CD4-positive, alpha-beta T cell treated with Interleukin-4 for 1 hour (primary cell): ENCODE measurements at regions not wholly inside any gene's neighbourhood (a gene's known extent, or its start where the extent isn't known, plus 50 kb on each side); places are given as distances from the start of the nearest gene placed in this dataset.
A peak's percentile ranks its signal among the peaks of the same experiment; 100 is the strongest.

Experiments
- DNase-seq, 2 donors: peaks; one replicate each; pipeline ENCODE4 v3.0.0-alpha.2; 2020 to 2022

DNA sequence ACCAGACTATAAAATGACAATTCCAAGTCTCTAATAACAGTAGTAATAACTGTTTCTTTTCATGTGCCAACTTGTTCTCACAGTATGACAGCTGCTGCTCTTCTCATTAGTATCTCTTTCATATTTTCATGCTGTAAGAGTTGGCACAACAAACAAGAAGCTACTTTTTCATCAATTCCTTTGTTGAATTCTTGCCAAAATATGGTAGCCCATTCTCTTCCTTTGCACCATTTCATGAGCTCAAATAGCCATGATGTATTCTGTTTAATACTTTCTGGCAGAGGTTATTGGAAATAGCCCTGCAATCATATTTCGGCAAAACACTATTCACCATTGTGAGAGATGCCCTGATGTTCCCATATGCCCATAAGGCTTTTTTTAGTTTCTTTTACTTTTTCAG is 1100.7 kb downstream of the TRHDE start:
- no peak for DNase-seq

- DNase-seq = no peak
Measured at GRCh38 chr12:73374360-73374759, 1102.2 kb downstream of the TRHDE start.

DNA sequence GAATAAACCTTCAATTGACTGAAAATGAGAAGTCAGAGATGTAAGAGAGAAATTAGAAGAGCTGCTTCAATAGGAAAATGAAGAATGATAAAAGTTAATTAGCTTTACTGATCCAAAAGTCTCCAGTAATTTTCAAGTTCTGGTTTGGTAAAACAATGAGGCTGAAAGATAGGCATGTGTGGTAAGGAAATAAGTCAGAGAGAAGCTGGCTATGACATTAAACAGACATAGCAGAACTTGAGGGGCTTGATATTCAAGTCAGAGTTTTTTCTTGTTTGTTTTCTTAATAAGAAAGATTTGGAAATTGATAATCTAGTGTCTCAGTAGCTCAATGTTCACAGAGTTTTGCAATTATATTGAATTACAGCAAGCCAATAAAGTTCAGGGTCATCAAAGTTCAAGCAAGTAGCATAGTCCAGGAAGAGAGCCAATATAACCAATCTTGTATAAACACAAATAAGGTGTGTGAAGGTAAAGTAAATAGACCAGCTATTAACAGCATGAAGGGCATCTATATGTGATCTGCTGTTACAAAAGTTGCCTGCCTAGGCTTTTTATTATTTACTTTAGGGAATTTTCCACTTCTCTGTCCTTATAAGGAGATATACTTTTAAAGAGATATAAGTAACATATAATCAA is 1111.5 kb downstream of the TRHDE start:
- no peak for DNase-seq

DNA sequence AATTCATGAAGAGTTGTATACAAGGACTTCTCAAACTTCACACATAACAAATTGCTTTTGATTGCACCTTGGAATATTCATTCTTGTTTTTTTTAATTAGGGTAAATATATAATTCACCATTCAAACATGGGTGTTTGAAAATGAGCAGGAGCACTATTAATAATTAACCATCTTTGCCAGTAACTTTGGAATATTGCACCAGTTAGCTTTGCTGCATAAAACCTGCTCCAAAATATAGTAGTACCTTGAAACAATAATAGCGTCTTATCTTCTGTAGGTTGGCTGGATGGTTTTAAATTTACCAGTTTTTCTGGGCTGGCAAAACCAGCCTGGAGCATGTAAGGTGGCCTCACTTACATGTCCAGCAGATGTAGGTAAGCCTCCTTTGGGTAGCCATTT is 1112.4 kb downstream of the TRHDE start:
- no peak for DNase-seq

- DNase-seq = no peak
Measured at GRCh38 chr12:73390261-73390660, 1118.1 kb downstream of the TRHDE start.

DNA sequence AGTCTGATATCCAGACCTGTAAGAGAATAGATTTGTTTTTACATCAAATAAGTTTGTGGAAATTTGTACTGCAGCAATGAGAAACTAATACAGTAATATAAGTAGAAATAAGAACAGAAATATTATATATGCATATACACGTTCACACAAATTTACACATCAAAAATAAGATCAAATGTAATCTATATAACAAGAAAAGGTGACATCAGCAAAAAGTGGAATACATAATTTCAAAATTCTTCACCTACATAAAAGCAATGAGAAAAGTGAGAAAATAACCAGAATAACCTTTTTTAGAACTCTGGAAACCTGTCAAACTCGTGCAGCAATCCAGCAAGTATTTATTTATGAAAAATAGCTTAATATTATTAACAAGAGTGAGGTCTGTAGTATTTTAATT is 1124.6 kb upstream of the ATXN7L3B start:
- DNase-seq = no peak

DNA sequence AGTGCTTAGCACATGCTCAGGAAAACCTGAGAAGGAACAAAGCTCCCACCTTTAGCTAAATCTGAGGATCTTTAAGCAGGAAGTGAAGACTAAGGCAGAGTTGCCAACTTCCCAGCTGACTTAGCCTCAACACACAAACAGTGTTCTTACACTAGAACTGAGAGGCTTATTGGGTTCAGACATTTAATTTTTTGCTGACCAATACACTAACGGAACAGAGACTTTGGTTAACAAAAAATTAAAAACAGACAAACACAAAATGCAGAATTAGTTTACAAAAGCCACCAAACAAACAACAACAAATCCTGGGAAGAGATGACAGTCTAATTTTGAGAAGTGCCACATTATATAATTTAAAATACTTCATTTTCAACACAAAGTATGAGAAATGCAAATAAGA is 1123.7 kb upstream of the ATXN7L3B start:
- DNase-seq = no peak

DNA sequence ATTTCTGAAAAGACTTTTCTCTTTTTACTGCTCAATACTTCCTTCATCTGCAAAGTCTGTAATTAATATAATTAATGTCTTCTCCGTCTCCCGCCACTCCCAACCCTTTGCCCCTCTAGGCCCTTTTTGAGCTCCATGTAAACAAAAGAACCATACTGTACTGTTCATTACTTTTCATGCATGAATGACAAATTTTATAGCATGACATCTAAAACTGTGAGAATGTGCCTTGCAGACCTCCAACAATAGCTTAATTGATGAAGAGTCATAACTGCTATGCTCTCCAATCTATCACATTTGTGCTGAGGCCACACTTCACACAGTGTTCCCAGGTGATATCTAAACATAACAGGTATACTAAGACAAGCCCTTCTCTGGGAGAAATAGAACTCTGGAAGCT is 1122.7 kb upstream of the ATXN7L3B start:
- no peak for DNase-seq

- no peak for DNase-seq
Measured at GRCh38 chr12:73418541-73418940, 1119.1 kb upstream of the ATXN7L3B start.

DNA sequence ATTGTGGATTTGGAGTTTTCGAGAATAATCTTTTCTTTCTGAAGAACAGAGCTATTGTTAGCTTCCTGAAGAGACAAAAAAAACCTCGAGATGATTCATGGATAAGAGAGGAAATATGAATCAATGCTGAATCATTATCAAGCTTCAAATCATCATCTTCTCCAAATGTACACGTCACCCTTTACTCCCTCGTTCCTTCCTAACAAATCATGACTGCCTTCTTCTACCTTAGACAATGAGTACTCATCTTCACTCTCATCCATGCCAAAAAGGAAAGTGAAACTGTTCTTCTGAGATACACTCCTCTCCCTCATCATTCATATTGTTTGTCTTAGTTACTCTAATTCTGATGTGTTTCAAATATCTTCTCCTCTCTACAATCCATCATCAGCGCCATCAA is 1115.8 kb upstream of the ATXN7L3B start:
- no peak for DNase-seq

DNA sequence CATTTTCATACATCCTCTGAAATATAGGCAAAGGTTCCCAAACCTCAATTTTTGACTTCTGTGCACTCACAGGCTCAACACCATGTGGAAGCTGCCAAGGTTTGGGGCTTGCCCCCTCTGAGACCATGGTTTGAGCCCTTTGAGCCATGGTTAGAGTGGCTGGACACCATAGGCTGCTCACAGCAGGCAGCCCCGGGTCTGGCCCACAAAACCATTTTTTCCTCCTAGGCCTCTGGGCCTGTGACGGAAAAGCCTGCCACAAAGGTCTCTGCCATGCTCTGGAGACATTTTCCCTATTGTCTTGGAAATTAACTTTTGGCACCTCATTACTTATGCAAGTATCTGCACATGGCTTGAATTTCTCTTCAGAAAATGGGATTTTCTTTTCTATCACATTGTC is 1113.2 kb upstream of the ATXN7L3B start:
- no peak for DNase-seq

DNA sequence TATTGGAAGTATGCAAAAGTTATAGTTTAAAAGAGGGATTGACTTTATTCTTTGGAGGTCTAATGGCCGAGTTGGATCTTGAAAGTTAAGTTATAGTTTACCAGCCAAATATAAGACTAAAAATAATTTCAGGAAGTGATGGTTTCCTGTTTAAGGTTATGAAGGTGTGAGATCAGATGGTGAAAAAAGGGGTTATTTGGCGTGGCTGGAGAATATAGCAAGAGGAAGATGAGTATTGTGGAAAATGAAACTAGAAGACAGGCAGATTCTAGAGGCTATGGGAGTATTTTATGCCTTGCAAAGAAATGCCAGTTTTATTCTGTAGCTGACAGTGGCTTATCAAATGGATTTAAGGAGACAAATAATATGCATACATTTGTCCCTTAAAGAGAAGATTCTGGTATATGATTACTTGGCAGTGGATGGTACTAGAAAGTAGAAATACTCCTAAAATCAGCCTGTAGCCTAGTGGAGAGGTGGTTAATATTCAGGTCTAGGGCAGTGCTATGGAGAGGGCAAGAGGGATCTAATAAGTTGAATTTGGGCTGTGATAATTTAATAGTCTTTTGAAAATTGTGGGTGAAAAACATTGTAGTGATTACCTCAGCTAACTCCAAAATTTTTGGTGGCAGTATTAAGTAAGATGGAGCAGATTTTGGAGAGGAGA is 1091.8 kb upstream of the ATXN7L3B start:
- peak in 1 of 2 donors; percentile 1 for DNase-seq

DNA sequence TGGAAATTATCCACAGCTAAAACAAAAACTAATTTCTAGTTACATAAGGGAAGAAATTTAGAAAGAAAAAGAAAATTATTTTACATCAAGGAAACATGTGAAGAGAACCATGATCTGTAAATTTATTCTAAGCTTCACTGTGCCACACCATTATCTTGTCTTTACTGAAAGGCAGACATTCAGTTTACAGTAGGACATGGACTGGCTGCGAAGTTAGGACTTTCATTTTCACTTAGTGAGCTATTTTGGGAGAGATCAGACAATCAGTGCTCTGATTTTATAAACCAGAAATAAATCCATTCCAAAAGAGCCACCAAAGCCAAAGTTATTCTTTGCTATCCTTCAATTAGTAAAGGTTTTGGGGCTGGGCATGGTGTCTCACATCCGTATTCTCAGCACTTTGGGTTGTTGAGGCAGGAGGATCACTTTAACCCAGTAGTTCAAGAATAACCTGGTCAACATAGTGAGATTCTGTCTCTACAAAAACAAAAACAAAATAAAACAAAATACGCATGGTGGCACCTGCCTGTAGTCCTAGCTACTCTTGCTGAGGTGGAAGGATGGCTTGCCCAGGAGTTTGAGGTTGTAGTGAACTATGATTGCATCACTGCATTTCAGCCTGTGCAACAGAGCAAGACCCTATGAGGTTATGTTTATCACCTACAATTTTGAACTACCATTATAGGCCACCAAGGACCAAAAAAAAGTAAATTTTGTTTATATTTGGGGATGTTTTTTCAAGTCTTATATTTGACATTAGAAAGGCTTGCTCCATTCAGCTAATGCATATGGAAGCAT is 1084.8 kb upstream of the ATXN7L3B start:
- no peak for DNase-seq

- DNase-seq = no peak
Measured at GRCh38 chr12:73460212-73460611, 1077.4 kb upstream of the ATXN7L3B start.

GRCh38 chr12:73465106-73465505 is 1072.5 kb upstream of the ATXN7L3B start:
- no peak for DNase-seq

DNA sequence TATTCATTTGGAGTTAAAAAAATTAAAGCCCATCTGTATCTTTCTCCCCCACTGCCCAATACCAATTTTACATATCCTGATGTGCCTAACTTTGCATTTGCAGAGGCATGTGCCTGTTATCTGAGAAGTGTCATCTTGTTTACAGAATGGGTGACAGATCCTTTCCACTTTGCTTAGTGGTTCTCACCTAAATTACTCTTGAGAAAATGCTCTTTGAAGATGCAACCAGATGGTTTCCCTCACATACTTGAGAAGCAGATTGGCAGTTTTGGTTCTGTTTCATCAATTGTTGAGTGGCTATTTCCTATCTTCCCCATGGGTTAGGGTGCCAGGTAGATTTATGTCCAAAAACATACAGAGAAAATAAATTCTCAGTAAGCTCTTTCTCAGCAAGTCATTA is 1051.4 kb upstream of the ATXN7L3B start:
- no peak for DNase-seq

DNA sequence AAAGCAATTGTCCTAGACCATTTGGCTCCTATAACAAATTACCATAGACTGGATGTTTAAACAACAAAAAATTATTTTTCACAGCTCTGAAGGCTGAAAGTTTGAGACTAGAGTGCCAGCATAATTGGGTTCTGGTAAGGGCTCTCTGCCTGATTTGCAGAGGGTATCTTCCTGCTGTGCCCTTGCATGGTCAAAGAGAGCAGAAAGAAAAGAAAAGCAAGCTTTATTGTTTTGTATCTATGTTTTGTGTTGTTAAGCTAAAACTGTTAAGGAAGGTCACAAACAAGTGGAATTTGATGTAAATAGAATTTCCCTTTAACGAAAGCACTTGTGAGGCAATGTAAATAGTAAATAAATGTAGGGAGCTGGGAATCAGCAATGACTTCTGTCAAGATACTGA is 1031.0 kb upstream of the ATXN7L3B start:
- DNase-seq = no peak

- no peak for DNase-seq
Measured at GRCh38 chr12:73514672-73515071, 1023.0 kb upstream of the ATXN7L3B start.

- no peak for DNase-seq
Measured at GRCh38 chr12:73517859-73518258, 1019.8 kb upstream of the ATXN7L3B start.

DNA sequence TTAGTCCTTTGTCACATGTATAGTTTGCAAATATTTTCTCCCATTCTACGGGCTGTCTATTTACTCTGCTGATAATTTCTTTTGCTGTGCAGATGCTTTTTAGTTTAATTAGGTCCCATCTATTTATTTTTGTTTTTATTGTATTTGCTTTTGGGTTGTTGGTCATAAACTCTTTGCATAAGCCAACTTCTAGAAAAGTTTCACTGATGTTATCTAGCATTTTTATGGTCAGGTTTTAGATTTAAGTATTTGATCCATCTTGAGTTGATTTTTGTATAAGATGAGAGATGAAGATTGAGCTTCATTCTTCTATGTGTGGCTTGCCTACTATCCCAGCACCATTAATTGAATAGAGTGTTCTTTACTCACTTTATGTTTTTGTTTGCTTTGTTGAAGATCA is 1008.4 kb upstream of the ATXN7L3B start:
- no peak for DNase-seq

DNA sequence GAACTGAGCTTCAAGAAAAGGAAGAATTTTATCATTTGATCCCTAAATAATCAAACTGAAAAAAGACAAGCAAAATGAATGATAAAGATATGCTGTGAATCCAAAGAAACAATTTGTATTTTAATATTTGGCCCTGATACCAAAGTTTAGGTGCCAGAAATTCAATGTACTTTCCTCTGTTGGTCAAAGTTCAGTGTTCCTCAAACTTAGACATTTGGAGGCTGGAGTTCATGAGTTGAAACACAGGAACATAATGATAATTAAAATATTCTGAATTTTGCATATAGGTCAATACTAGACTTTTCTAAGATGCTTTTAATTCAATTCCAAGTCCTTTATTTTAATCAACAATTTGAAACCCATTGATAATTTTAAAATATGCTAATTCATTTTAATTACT is 1007.7 kb upstream of the ATXN7L3B start:
- DNase-seq = no peak

DNA sequence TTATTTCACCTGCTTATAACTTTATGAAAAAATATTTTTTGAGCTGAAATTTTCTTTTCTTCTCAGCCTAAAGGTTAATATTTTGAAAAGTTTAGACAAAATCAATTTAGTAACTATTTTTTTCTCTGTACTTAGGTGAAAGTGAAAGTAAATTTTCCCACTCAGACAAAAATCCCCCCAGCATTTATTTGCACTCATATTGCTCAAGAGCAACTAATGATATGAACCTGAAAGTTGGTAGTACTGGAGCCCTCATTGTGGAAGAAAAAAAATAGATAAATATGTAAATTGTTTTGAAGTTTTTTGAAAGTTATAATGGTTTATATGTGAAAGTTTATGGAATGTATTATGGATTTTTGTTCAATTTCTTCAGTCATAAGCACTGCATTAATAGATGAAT is 1005.9 kb upstream of the ATXN7L3B start:
- no peak for DNase-seq

GRCh38 chr12:73547421-73547820 is 990.2 kb upstream of the ATXN7L3B start:
- no peak for DNase-seq

DNA sequence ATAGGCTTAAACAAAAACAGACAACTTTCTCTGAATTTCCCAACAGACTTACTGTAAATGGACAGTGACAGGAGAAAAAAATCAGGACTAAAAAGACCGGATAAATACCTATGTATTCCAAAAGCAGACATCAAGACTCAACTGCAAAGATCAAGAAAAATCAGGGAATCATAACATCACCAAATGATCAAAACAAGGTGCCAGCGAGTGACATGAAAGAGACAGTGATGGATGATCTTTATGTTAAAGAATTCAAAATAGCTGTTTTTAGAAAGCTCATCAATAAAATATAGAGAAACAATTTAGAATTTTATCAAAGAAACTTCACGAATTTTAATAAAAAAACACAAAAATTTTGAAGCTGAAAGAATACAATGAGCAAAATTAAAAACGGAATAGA is 952.5 kb upstream of the ATXN7L3B start:
- DNase-seq = no peak
